Neutrophil (primary cell): ENCODE measurements at regions not wholly inside any gene's neighbourhood (a gene's known extent, or its start where the extent isn't known, plus 50 kb on each side); places are given as distances from the start of the nearest gene placed in this dataset.

Experiments used
- H3K27ac ChIP-seq: fragments of 200-600 bp; sonication (generic); 2 replicates; pipeline ENCODE4 v1.5.1; 2016; ENCODE audit warnings: mild to moderate bottlenecking, moderate library complexity
- H3K27me3 ChIP-seq: fragments of 200-600 bp; sonication (generic); 2 replicates; pipeline ENCODE4 v1.6.0; 2016; ENCODE audit warnings: mild to moderate bottlenecking
- H3K36me3 ChIP-seq: fragments of 200-600 bp; sonication (generic); 2 replicates; pipeline ENCODE4 v1.5.1; 2017
- H3K4me1 ChIP-seq, 2 experiments: fragments of 200-600 bp in 1 of 2; sonication (generic) in 1 of 2; 1 replicate in 1 of 2; 2 replicates in 1 of 2; pipeline versions ENCODE4 v1.5.1 to v1.6.1; 2013 to 2016; ENCODE audit warnings: low read depth in 1 of 2, low read length in 1 of 2, mild to moderate bottlenecking in 1 of 2, moderate library complexity in 1 of 2; ENCODE audit not compliant: control insufficient read depth in 1 of 2, insufficient read depth in 1 of 2
- H3K4me3 ChIP-seq, 2 experiments: fragments of 200-600 bp in 1 of 2; sonication (generic) in 1 of 2; 1 replicate in 1 of 2; 2 replicates in 1 of 2; pipeline ENCODE4 v1.5.1; 2013 to 2016; ENCODE audit warnings: low read depth in 1 of 2, low read length in 1 of 2, mild to moderate bottlenecking in 1 of 2, moderate library complexity in 1 of 2
- H3K9me3 ChIP-seq: fragments of 200-600 bp; sonication (generic); 2 replicates; pipeline ENCODE4 v1.5.1; 2016
- CTCF ChIP-seq: fragments of 200-600 bp; sonication (generic); IDR thresholded peaks from 2 replicates; pipeline ENCODE4 v1.5.1; 2016; ENCODE audit warnings: antibody characterized with exemption

- H3K36me3 ChIP-seq, result no peaks in the 10 kb centered on the region
- no peak overlapping the region for H3K27ac ChIP-seq
- TF ChIP-seq CTCF, result no peak
- H3K9me3 ChIP-seq, result no peaks in the 10 kb centered on the region
- no peaks in the 10 kb centered on the region for H3K4me1 ChIP-seq
- no peaks in the 10 kb centered on the region for H3K27me3 ChIP-seq
- H3K4me3 ChIP-seq, result no peak overlapping the region
Measured at GRCh38 chr10:6695519-6695918, 115.4 kb upstream of the PRKCQ start.

GRCh38 chr10:6694447-6695140 is 114.5 kb upstream of the PRKCQ start:
- Histone ChIP-seq H3K27me3 (no peaks in the 10 kb centered on the region), H3K4me3 (no peak overlapping the region), H3K9me3 (no peaks in the 10 kb centered on the region), H3K36me3 (no peaks in the 10 kb centered on the region), H3K27ac (no peak overlapping the region), H3K4me1 (no peaks in the 10 kb centered on the region)
- TF ChIP-seq CTCF, result no peak

GRCh38 chr10:6692856-6693255 is 112.8 kb upstream of the PRKCQ start:
- TF ChIP-seq CTCF, result no peak
- Histone ChIP-seq H3K27ac (no peak overlapping the region), H3K9me3 (no peaks in the 10 kb centered on the region), H3K27me3 (no peaks in the 10 kb centered on the region), H3K4me3 (no peak overlapping the region), H3K4me1 (no peaks in the 10 kb centered on the region), H3K36me3 (no peaks in the 10 kb centered on the region)

GRCh38 chr10:6692103-6692502 is 112.0 kb upstream of the PRKCQ start:
- no peak overlapping the region for H3K4me3 ChIP-seq
- no peak for TF ChIP-seq CTCF
- no peak overlapping the region for H3K27ac ChIP-seq
- no peaks in the 10 kb centered on the region for H3K36me3 ChIP-seq
- no peaks in the 10 kb centered on the region for H3K4me1 ChIP-seq
- no peaks in the 10 kb centered on the region for H3K27me3 ChIP-seq
- no peaks in the 10 kb centered on the region for H3K9me3 ChIP-seq

GRCh38 chr10:6689036-6689435 is 109.0 kb upstream of the PRKCQ start:
- H3K4me3 ChIP-seq, result no peak overlapping the region
- no peaks in the 10 kb centered on the region for H3K9me3 ChIP-seq
- H3K4me1 ChIP-seq, result no peaks in the 10 kb centered on the region
- H3K27me3 ChIP-seq, result no peaks in the 10 kb centered on the region
- no peaks in the 10 kb centered on the region for H3K36me3 ChIP-seq
- H3K27ac ChIP-seq, result no peak overlapping the region
- no peak for TF ChIP-seq CTCF
